ENCODE measurements at regions not wholly inside any gene's neighbourhood (a gene's known extent, or its start where the extent isn't known, plus 50 kb on each side); places are given as distances from the start of the nearest gene placed in this dataset.
"Not testable (repeated sequence)": the region's sequence is repeated elsewhere in the genome, so short reads cannot be mapped to it uniquely, and the experiment has no call there.

- DNase-seq (no peak), ATAC-seq (no peak)
- in situ Hi-C loops (cut with MboI; ENCODE audit: low sequenced_read_pairs in 4 of 4) (no loop called here), intact Hi-C loops (cut with DNase I; ENCODE audit: low total_unique reads) (no loop called here)
- no peaks in the 10 kb centered on the region for H3K27me3 ChIP-seq
- no peak for TF ChIP-seq CTCF (IDR thresholded peaks at IDR 0.05 in 4 of 5, conservative IDR thresholded peaks at IDR 0.05 in 1 of 5)
- TF ChIP-seq POLR2A (IDR thresholded peaks at IDR 0.05) = no peak
- no peaks in the 10 kb centered on the region for H3K9me3 ChIP-seq
- no peaks in the 10 kb centered on the region for H3K36me3 ChIP-seq
- no peak overlapping the region for H3K27ac ChIP-seq
- no peak overlapping the region for H3K4me3 ChIP-seq
- no peaks in the 10 kb centered on the region for H3K4me1 ChIP-seq
Observed at GRCh38 chr12:108430245-108430644, 84.8 kb upstream of the FICD start.

- Histone ChIP-seq H3K36me3 (no peaks in the 10 kb centered on the region), H3K9me3 (no peaks in the 10 kb centered on the region), H3K4me1 (no peaks in the 10 kb centered on the region), H3K27me3 (no peaks in the 10 kb centered on the region), H3K4me3 (no peak overlapping the region), H3K27ac (no peak overlapping the region)
- TF ChIP-seq CTCF (IDR thresholded peaks at IDR 0.05 in 4 of 5, conservative IDR thresholded peaks at IDR 0.05 in 1 of 5) (no peak), POLR2A (IDR thresholded peaks at IDR 0.05) (no peak)
- no peak for DNase-seq
- ATAC-seq = no peak
- intact Hi-C loops (cut with DNase I; ENCODE audit: low total_unique reads) = no loop called here
- in situ Hi-C loops (cut with MboI; ENCODE audit: low sequenced_read_pairs in 4 of 4) = no loop called here
Observed at GRCh38 chr12:108425238-108425795, 86.2 kb upstream of the CMKLR1 start.

GRCh38 chr12:108424816-108425215 lies 85.7 kb upstream of the CMKLR1 start:
- no peak for TF ChIP-seq CTCF (IDR thresholded peaks at IDR 0.05 in 4 of 5, conservative IDR thresholded peaks at IDR 0.05 in 1 of 5)
- TF ChIP-seq POLR2A (IDR thresholded peaks at IDR 0.05) = no peak
- no peaks in the 10 kb centered on the region for H3K4me1 ChIP-seq
- no peak overlapping the region for H3K4me3 ChIP-seq
- DNase-seq (no peak), ATAC-seq (no peak)
- no peaks in the 10 kb centered on the region for H3K9me3 ChIP-seq
- in situ Hi-C loops (cut with MboI; ENCODE audit: low sequenced_read_pairs in 4 of 4) (no loop called here), intact Hi-C loops (cut with DNase I; ENCODE audit: low total_unique reads) (no loop called here)
- no peak overlapping the region for H3K27ac ChIP-seq
- no peaks in the 10 kb centered on the region for H3K27me3 ChIP-seq
- no peaks in the 10 kb centered on the region for H3K36me3 ChIP-seq

GRCh38 chr12:108424026-108424425 lies 84.9 kb upstream of the CMKLR1 start:
- no peaks in the 10 kb centered on the region for H3K9me3 ChIP-seq
- no peak for TF ChIP-seq POLR2A (IDR thresholded peaks at IDR 0.05)
- no peak for TF ChIP-seq CTCF (IDR thresholded peaks at IDR 0.05 in 4 of 5, conservative IDR thresholded peaks at IDR 0.05 in 1 of 5)
- in situ Hi-C loops (cut with MboI; ENCODE audit: low sequenced_read_pairs in 4 of 4) (no loop called here), intact Hi-C loops (cut with DNase I; ENCODE audit: low total_unique reads) (no loop called here)
- H3K36me3 ChIP-seq = no peaks in the 10 kb centered on the region
- no peaks in the 10 kb centered on the region for H3K4me1 ChIP-seq
- ATAC-seq (no peak), DNase-seq (no peak)
- no peak overlapping the region for H3K27ac ChIP-seq
- H3K4me3 ChIP-seq = no peak overlapping the region
- H3K27me3 ChIP-seq = no peaks in the 10 kb centered on the region

- no peak for DNase-seq
- no peaks in the 10 kb centered on the region for H3K27me3 ChIP-seq
- intact Hi-C loops (cut with DNase I; ENCODE audit: low total_unique reads) (no loop called here), in situ Hi-C loops (cut with MboI; ENCODE audit: low sequenced_read_pairs in 4 of 4) (no loop called here)
- no peak for ATAC-seq
- no peaks in the 10 kb centered on the region for H3K4me1 ChIP-seq
- H3K27ac ChIP-seq = no peak overlapping the region
- H3K9me3 ChIP-seq = no peaks in the 10 kb centered on the region
- TF ChIP-seq CTCF (IDR thresholded peaks at IDR 0.05 in 4 of 5, conservative IDR thresholded peaks at IDR 0.05 in 1 of 5) = no peak
- TF ChIP-seq POLR2A (IDR thresholded peaks at IDR 0.05) = no peak
- no peaks in the 10 kb centered on the region for H3K36me3 ChIP-seq
- H3K4me3 ChIP-seq = no peak overlapping the region
Observed at GRCh38 chr12:108423486-108423885, 84.4 kb upstream of the CMKLR1 start.

GRCh38 chr12:108421082-108421481 lies 82.0 kb upstream of the CMKLR1 start:
- H3K27ac ChIP-seq; ATAC-seq; H3K27me3 ChIP-seq; DNase-seq; in situ Hi-C loops (cut with MboI; ENCODE audit: low sequenced_read_pairs in 4 of 4); H3K4me1 ChIP-seq; intact Hi-C loops (cut with DNase I; ENCODE audit: low total_unique reads); H3K36me3 ChIP-seq; H3K4me3 ChIP-seq; H3K9me3 ChIP-seq: not testable (repeated sequence)

- intact Hi-C loops (cut with DNase I; ENCODE audit: low total_unique reads); in situ Hi-C loops (cut with MboI; ENCODE audit: low sequenced_read_pairs in 4 of 4); DNase-seq; H3K4me1 ChIP-seq; H3K27ac ChIP-seq; H3K27me3 ChIP-seq; H3K4me3 ChIP-seq; ATAC-seq; H3K36me3 ChIP-seq; H3K9me3 ChIP-seq: not testable (repeated sequence)
Observed at GRCh38 chr12:108420421-108420820, 81.3 kb upstream of the CMKLR1 start.

Data from gastrocnemius medialis (tissue), 4 donors.